Stimulated activated effector memory CD8-positive, alpha-beta T cell treated with anti-CD3 and anti-CD28 coated beads, Interleukin-12 subunit alpha, Interleukin-12 subunit beta, amount 100 ng/mL, for 72 hours (primary cell): ENCODE measurements at regions not wholly inside any gene's neighbourhood (a gene's known extent, or its start where the extent isn't known, plus 50 kb on each side); places are given as distances from the start of the nearest gene placed in this dataset.
A peak's percentile ranks its signal among the peaks of the same experiment; 100 is the strongest.

Experiments used
- ATAC-seq: fragments of 150-1000 bp; cut with Tn5 transposase; 2 replicates; pipeline ENCODE4 v1.10.0; 2021
- DNase-seq, 2 donors: peaks; one replicate each; pipeline ENCODE4 v3.0.0; 2021 to 2022; ENCODE audit warnings: low spot score in 2 of 2
- H3K27ac Mint-ChIP-seq: one replicate; pipeline ENCODE4 v1.8.0; 2022; ENCODE audit warnings: mild to moderate bottlenecking, mixed read lengths
- H3K36me3 Mint-ChIP-seq: one replicate; pipeline ENCODE4 v1.8.0; 2022; ENCODE audit warnings: mild to moderate bottlenecking, mixed read lengths
- H3K4me1 Mint-ChIP-seq: one replicate; pipeline ENCODE4 v1.8.0; 2022; ENCODE audit warnings: mixed read lengths
- H3K4me3 Mint-ChIP-seq: one replicate; pipeline ENCODE4 v1.8.0; 2022; ENCODE audit warnings: mild to moderate bottlenecking, mixed read lengths
- H3K9me3 Mint-ChIP-seq: one replicate; pipeline ENCODE4 v1.8.0; 2022; ENCODE audit warnings: mixed read lengths

- no peak for ATAC-seq
- no peaks in the 10 kb centered on the region for H3K4me1 Mint-ChIP-seq
- H3K27ac Mint-ChIP-seq, result no peak overlapping the region
- H3K4me3 Mint-ChIP-seq, result no peak overlapping the region
- DNase-seq, result no peak
- H3K36me3 Mint-ChIP-seq, result no peaks in the 10 kb centered on the region
- H3K9me3 Mint-ChIP-seq, result no peaks in the 10 kb centered on the region
Measured at GRCh38 chr10:21329995-21330627, 195.4 kb downstream of the SKIDA1 start.

GRCh38 chr10:21327289-21327993 lies 198.0 kb downstream of the SKIDA1 start:
- no peaks in the 10 kb centered on the region for H3K36me3 Mint-ChIP-seq
- ATAC-seq (peak; percentile 57), DNase-seq (peak in 1 of 2 donors; percentile 49)
- no peaks in the 10 kb centered on the region for H3K9me3 Mint-ChIP-seq
- no peak overlapping the region for H3K4me3 Mint-ChIP-seq
- no peak overlapping the region for H3K27ac Mint-ChIP-seq
- H3K4me1 Mint-ChIP-seq, result no peaks in the 10 kb centered on the region

- DNase-seq (no peak), ATAC-seq (no peak)
- Mint-ChIP-seq H3K9me3 (no peaks in the 10 kb centered on the region), H3K4me1 (no peaks in the 10 kb centered on the region), H3K27ac (no peak overlapping the region), H3K36me3 (no peaks in the 10 kb centered on the region), H3K4me3 (no peak overlapping the region)
Measured at GRCh38 chr10:21326594-21327288, 198.7 kb downstream of the SKIDA1 start.

GRCh38 chr10:21318540-21319167 lies 206.8 kb downstream of the SKIDA1 start:
- no peak overlapping the region for H3K4me3 Mint-ChIP-seq
- no peak overlapping the region for H3K27ac Mint-ChIP-seq

GRCh38 chr10:21317902-21318301 lies 207.6 kb downstream of the SKIDA1 start:
- no peaks in the 10 kb centered on the region for H3K36me3 Mint-ChIP-seq
- H3K4me3 Mint-ChIP-seq, result no peak overlapping the region
- H3K27ac Mint-ChIP-seq, result no peak overlapping the region
- DNase-seq (no peak), ATAC-seq (no peak)
- H3K9me3 Mint-ChIP-seq, result no peaks in the 10 kb centered on the region
- H3K4me1 Mint-ChIP-seq, result no peaks in the 10 kb centered on the region

More at GRCh38 chr10:21318540-21319167, 206.8 kb downstream of the SKIDA1 start:
- Mint-ChIP-seq H3K9me3 (no peaks in the 10 kb centered on the region), H3K36me3 (no peaks in the 10 kb centered on the region), H3K4me1 (no peaks in the 10 kb centered on the region)
- no peak for ATAC-seq
- no peak for DNase-seq

- no peak for DNase-seq
- H3K4me3 Mint-ChIP-seq, result no peak overlapping the region
Measured at GRCh38 chr10:21315645-21316220, 209.7 kb downstream of the SKIDA1 start.

GRCh38 chr10:21314906-21315644 lies 210.4 kb downstream of the SKIDA1 start:
- Mint-ChIP-seq H3K27ac (no peak overlapping the region), H3K36me3 (no peaks in the 10 kb centered on the region), H3K4me3 (no peak overlapping the region), H3K9me3 (no peaks in the 10 kb centered on the region), H3K4me1 (no peaks in the 10 kb centered on the region)
- ATAC-seq (peak; percentile 31), DNase-seq (no peak)

More at GRCh38 chr10:21315645-21316220, 209.7 kb downstream of the SKIDA1 start:
- no peak overlapping the region for H3K27ac Mint-ChIP-seq
- ATAC-seq, result no peak
- no peaks in the 10 kb centered on the region for H3K36me3 Mint-ChIP-seq
- no peaks in the 10 kb centered on the region for H3K4me1 Mint-ChIP-seq
- no peaks in the 10 kb centered on the region for H3K9me3 Mint-ChIP-seq

- no peak for ATAC-seq
- H3K9me3 Mint-ChIP-seq, result no peaks in the 10 kb centered on the region
- H3K27ac Mint-ChIP-seq, result no peak overlapping the region
- DNase-seq, result no peak
- H3K4me1 Mint-ChIP-seq, result no peaks in the 10 kb centered on the region
- no peak overlapping the region for H3K4me3 Mint-ChIP-seq
- H3K36me3 Mint-ChIP-seq, result no peaks in the 10 kb centered on the region
Measured at GRCh38 chr10:21314111-21314626, 211.3 kb downstream of the SKIDA1 start.

GRCh38 chr10:21313691-21314090 lies 211.8 kb downstream of the SKIDA1 start:
- ATAC-seq (no peak), DNase-seq (no peak)
- H3K4me3 Mint-ChIP-seq, result no peak overlapping the region
- H3K27ac Mint-ChIP-seq, result no peak overlapping the region
- no peaks in the 10 kb centered on the region for H3K9me3 Mint-ChIP-seq
- no peaks in the 10 kb centered on the region for H3K4me1 Mint-ChIP-seq
- no peaks in the 10 kb centered on the region for H3K36me3 Mint-ChIP-seq

GRCh38 chr10:21311426-21311825 lies 214.1 kb downstream of the SKIDA1 start:
- DNase-seq, result no peak
- no peak overlapping the region for H3K27ac Mint-ChIP-seq
- ATAC-seq, result no peak
- no peaks in the 10 kb centered on the region for H3K9me3 Mint-ChIP-seq
- no peak overlapping the region for H3K4me3 Mint-ChIP-seq
- no peaks in the 10 kb centered on the region for H3K4me1 Mint-ChIP-seq
- no peaks in the 10 kb centered on the region for H3K36me3 Mint-ChIP-seq

- no peak for ATAC-seq
- Mint-ChIP-seq H3K4me1 (no peaks in the 10 kb centered on the region), H3K4me3 (no peak overlapping the region), H3K9me3 (no peaks in the 10 kb centered on the region), H3K27ac (no peak overlapping the region), H3K36me3 (no peaks in the 10 kb centered on the region)
- DNase-seq, result no peak
Measured at GRCh38 chr10:21309427-21309826, 216.1 kb downstream of the SKIDA1 start.

- no peak for ATAC-seq
- no peak for DNase-seq
- no peaks in the 10 kb centered on the region for H3K9me3 Mint-ChIP-seq
- H3K36me3 Mint-ChIP-seq, result no peaks in the 10 kb centered on the region
- no peak overlapping the region for H3K27ac Mint-ChIP-seq
- no peaks in the 10 kb centered on the region for H3K4me1 Mint-ChIP-seq
- no peak overlapping the region for H3K4me3 Mint-ChIP-seq
Measured at GRCh38 chr10:21308946-21309345, 216.5 kb downstream of the SKIDA1 start.

- ATAC-seq, result no peak
- no peak for DNase-seq
- Mint-ChIP-seq H3K4me3 (no peak overlapping the region), H3K4me1 (no peaks in the 10 kb centered on the region), H3K36me3 (no peaks in the 10 kb centered on the region), H3K9me3 (no peaks in the 10 kb centered on the region), H3K27ac (no peak overlapping the region)
Measured at GRCh38 chr10:21308018-21308417, 217.5 kb downstream of the SKIDA1 start.

- Mint-ChIP-seq H3K4me3 (no peak overlapping the region), H3K36me3 (no peaks in the 10 kb centered on the region), H3K27ac (no peak overlapping the region), H3K4me1 (no peaks in the 10 kb centered on the region), H3K9me3 (no peaks in the 10 kb centered on the region)
- no peak for ATAC-seq
- DNase-seq, result no peak
Measured at GRCh38 chr10:21304608-21305007, 220.9 kb downstream of the SKIDA1 start.
